RKO (cell line): ENCODE measurements at regions not wholly inside any gene's neighbourhood (a gene's known extent, or its start where the extent isn't known, plus 50 kb on each side); places are given as distances from the start of the nearest gene placed in this dataset.
"Not testable (repeated sequence)": the region's sequence is repeated elsewhere in the genome, so short reads cannot be mapped to it uniquely, and the experiment has no call there.

Experiments
- DNase-seq: peaks from one replicate; pipeline ENCODE4 v3.0.0-alpha.2; 2016; ENCODE audit warnings: low spot score

GRCh38 chr6:28585335-28585734 is 59.7 kb downstream of the GPX5 start:
- DNase-seq = peak; percentile 95

GRCh38 chr6:28586324-28586723 is 60.6 kb downstream of the GPX5 start:
- peak; percentile 32 for DNase-seq

GRCh38 chr6:28586962-28587745 is 61.5 kb downstream of the GPX5 start:
- peak; percentile 86 for DNase-seq

DNA sequence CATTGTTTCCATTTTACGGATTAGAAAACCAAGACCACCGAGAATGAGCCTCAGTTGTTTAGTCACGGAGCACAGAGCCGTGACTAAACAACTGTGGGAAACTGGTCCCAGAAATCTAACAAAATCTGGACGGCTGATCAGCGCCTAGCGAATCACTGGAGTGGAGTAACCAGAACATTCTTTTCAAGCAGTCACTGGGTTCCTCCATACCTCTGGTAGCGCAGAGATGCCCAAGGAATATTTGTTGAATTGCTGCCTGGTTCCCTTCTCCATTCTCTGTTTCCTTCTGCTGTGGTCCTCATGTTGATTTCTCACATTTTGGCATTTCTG is 62.0 kb downstream of the GPX5 start:
- DNase-seq = peak; percentile 66

DNA sequence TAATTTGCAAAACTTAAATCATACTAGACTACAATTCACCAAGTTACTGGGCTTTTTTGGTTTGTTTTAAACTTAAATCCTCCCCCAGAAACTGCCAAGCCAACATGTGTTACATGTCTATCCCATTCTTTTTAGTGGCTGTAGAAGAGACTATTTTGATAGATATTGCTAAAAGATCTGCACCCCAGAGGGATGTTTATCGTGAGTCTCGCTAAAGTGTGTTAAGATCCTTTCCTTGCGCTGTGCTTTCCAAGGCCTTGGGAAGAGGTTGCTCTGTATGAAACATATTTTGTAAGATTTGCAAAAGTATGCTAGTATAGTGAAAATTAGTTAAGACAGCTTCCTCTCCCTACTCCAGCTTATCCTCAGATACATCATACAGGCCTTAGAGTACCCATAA is 63.0 kb downstream of the GPX5 start:
- no peak for DNase-seq

- DNase-seq = peak; percentile 96
These were observed 63.7 kb downstream of the GPX5 start for GRCh38 chr6:28589234-28589956.

GRCh38 chr6:28589957-28590349 is 64.3 kb downstream of the GPX5 start:
- DNase-seq = no peak

DNA sequence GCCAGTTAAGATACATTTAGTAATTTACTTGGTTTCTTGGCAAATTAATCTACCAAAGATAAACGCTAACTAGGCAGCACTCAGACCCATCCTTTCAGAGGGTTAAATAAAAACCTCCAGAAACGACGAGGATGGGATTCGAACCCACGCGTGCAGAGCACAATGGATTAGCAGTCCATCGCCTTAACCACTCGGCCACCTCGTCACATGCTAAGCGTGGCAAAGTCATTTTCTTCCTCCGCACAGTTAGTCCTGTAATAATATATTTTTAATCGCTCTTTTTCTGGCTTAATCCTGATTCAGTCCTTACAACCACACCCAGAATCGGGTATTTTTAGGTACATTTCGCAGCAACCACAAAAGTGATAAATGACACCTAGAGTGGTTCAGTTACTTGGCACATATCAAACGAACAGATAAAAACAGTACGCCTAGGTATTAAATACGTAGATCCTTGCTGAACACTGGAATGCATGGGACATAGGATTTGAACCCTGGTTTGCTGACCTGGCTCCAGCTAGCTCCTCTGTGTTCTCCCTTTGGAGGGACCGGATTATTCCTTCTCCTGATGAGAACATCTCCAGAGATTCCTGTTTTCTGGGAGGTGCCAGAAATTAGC is 71.6 kb downstream of the GPX5 start:
- peak; percentile 89 for DNase-seq

DNA sequence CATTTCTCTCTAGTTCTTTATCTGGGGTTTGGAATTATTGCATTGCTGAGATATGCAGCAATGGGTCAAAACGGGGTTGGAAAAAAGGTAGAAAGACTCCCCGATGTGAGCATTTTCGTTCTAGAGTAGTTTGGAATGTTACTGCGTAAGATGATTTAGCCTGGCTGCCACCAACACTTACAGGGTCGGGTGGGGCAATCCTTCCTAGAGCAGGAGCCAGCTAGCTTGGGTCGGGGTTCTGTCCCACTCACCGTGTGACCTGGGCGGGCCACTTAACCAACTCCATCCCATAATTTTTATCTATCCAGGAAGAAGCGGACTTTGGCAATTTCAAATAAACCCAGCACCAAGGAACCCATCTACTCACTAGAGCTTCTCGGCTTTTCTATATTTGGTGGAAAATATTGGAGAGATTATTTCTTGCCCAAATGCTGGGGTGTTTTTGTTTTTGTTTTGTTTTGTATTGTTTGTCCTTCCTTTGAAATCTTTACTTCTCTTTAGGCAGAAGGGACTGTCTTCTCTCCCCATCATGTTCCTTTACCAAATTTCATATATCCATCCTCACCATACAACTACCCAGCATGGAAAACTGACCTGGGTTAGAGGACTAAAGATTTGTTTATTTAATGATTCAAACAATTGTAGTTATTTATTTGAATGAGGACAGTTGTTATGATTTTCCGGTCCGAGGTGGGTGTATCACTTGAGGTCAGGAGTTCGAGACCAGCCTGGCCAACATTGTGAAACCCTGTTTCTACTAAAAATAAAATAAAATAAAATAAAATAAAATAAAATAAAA is 72.4 kb downstream of the GPX5 start:
- peak; percentile 88 for DNase-seq

DNA sequence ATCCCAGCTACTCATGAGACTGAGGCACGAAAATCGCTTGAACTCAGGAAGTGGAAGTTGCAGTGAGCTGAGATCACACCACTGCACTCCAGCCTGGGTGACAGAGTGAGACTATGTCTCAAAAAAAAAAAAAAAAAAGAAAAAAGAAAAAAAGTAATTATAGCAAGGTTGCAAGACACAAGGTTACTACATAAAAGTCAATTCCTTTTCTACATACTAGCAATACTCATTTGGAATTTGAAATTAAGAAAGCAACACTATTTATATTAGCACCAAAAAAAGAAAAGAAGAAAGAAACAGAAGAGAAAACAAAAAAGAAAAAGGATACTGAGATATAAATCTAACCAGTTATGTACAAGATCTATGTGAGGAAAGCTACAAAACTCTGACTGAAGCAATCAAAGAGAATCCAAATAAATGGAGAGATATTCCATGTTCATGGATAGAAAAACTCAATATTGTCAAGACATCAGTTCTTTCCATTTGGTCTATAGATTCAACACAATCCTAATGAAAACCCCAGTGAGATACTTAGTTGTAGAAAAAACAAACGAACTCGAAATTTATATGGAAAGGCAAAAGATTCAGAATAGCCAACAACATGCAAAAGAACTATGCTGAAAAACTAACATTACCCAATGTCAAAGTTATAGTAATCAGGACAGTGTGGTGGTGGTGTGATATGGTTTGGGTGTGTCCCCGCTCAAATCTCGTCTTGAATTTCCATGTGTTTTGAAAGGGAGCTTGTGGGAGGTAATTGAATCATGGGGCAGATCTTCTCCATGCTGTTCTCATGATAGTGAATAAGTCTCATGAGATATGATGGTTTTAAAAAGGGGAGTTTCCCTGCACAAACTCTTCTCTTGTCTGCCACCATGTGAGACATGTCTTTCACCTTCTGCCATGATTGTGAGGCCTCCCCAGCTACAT is 73.3 kb downstream of the GPX5 start:
- no peak for DNase-seq

GRCh38 chr6:28600245-28600644 is 74.6 kb downstream of the GPX5 start:
- no peak for DNase-seq

DNA sequence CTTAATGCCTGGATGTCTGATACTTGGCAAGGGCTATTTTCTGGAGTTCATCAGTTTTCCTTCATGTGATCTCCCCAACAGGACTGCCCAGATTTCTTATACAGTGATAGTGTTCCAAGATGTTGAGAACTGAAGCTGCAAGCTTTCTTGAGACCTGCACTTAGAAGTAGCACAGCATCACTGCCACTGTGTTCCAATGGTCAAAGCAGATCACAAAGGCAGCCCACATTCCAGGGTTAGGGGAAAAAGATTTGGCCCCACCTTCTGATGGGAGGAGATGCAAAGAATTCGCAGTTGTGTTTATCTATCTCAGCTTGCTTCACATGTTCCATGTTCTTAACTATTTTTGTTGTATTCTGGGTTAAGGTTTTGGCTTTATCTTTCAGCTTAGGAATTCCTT is 78.2 kb downstream of the GPX5 start:
- no peak for DNase-seq

DNA sequence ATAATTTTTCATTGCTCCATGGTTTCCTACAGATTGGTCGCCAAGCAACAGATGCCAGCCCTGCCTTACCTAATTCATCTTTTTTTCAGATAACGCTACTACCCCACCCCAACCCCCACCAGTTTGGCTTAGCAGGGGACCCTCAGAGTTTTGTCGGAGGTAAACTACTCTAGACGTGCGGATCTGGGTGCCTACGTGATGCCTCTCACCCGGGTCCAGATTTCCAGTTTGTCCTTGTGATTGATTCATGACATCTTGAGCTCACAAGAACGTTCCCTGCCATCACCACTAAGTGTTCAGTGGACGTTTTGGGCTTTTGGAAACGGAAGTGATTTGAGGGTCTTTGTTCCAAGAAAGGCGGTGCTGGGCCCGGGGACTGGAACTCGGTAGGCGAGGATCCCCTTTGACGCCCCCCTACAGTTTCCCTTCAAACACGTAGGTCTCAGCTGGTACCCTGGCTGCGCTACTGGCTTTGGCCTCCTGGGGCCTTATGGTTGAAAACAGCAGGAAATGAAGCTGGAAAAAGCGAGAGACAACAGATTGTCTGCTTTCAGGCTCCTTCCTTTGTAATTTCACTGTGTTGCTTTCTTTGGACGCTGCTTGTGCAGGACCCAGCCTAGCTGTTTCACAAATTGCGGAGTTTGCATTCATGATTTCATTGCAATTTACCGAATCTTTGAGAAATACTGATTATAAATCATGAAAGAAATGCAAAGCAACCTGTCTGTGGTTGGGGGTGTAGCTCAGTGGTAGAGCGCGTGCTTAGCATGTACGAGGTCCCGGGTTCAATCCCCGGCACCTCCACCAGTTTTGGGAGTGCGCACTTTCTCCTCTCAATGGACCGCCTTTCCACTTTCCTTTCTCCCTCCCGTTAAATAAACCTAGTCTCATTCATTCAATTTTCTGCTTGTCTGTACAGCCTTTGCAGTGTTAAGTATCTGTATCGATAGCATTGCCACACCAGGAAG is 81.0 kb downstream of the GPX5 start:
- DNase-seq = peak; percentile 91

GRCh38 chr6:28607990-28608389 is 82.3 kb downstream of the GPX5 start:
- no peak for DNase-seq

- DNase-seq = no peak
These were observed 84.0 kb downstream of the GPX5 start for GRCh38 chr6:28609672-28610071.

DNA sequence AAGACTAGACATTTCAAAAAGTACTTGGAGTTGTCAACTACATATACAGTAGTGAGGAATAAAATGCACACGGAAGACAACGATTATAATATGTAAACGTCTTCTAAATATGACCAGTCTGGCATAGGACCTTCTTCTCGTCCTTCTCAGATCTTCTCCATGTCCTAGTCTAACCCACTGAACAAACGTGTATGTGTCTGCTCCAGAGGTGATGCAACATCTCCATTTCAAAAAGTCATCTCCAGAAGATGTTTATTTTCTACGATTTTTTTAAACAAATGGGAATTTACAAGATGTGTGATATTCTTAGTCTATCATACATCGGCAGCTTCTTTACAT is 89.9 kb downstream of the GPX5 start:
- DNase-seq = no peak

DNA sequence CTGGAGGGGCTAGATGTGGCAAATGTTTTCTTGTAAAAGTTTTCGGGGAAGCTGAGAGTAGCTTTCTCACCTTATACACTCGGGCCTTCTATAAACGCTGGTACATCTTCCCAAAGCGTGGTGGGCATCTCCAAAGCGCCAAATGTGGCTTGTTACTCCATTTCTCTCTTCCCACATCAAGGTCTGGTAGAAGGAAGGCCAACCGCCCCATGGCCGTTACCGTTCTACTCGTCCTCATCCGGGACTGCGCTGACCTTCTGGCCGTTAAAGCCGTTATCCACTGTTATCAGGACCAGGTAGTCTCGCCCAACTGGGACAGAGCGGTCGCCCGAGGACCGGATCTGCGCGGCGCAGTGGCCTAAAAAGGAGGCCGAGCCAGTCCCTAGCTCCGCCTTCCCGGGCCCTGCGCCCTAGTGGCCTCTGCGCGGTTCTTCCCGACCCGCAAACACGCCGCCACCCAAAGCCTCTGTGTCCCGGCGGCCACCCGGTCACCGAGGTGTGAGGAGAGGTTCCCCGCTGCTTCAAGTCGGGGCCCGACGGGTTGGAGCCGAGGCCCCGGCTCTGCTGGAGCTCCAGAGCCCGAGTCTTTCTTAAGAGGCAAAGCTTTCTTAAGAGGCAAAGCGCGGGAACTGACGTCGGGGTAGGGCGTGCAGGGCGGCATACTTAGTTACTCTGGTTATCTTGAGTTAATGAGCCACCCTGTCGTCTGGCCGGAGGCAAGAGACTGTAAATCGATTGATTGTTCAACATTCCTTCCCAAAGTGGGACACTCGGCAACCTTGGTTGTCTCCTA is 90.5 kb downstream of the GPX5 start:
- no peak for DNase-seq

GRCh38 chr6:28618898-28619555 is 93.3 kb downstream of the GPX5 start:
- DNase-seq = no peak

DNA sequence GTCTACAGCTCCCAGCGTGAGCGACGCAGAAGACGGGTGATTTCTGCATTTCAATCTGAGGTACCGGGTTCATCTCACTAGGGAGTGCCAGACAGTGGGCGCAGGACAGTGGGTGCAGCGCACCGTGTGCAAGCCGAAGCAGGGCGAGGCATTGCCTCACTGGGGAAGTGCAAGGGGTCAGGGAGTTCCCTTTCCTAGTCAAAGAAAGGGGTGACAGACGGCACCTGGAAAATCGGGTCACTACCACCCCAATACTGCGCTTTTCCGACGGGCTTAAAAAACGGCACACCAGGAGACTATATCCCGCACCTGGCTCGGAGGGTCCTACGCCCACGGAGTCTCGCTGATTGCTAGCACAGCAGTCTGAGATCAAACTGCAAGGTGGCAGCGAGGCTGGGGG is 95.6 kb downstream of the GPX5 start:
- not testable (repeated sequence) for DNase-seq
